DND-41 (cell line): ENCODE measurements at regions not wholly inside any gene's neighbourhood (a gene's known extent, or its start where the extent isn't known, plus 50 kb on each side); places are given as distances from the start of the nearest gene placed in this dataset.

ENCODE experiments used
- ATAC-seq: fragments of 200-7000 bp; cut with Tn5 transposase; 3 replicates; pipeline ENCODE4 v1.9.1; 2021; ENCODE audit warnings: low read depth; ENCODE audit not compliant: insufficient read depth
- DNase-seq: peaks from one replicate; pipeline ENCODE4 v3.0.0-alpha.2; 2020
- H2AFZ ChIP-seq: 2 replicates; pipeline ENCODE4 v1.6.0; 2012; ENCODE audit warnings: low read depth, low read length
- H3K27ac ChIP-seq: 2 replicates; pipeline ENCODE4 v1.5.1; 2012; ENCODE audit warnings: low read length, inconsistent platforms
- H3K27me3 ChIP-seq: fragments of 200-600 bp; sonication (generic); 2 replicates; pipeline ENCODE4 v1.6.0; 2012; ENCODE audit warnings: low read length, mild to moderate bottlenecking, inconsistent platforms; ENCODE audit not compliant: insufficient read depth, poor library complexity
- H3K36me3 ChIP-seq: 2 replicates; pipeline ENCODE4 v1.5.1; 2012; ENCODE audit warnings: low read length, inconsistent platforms; ENCODE audit not compliant: insufficient read depth
- H3K4me1 ChIP-seq: 2 replicates; pipeline ENCODE4 v1.5.1; 2012; ENCODE audit warnings: mild to moderate bottlenecking, low read length; ENCODE audit not compliant: insufficient read depth
- H3K4me2 ChIP-seq: 2 replicates; pipeline ENCODE4 v1.6.0; 2012; ENCODE audit warnings: mild to moderate bottlenecking, moderate library complexity, low read length, inconsistent platforms; ENCODE audit not compliant: insufficient read depth
- H3K4me3 ChIP-seq, 2 experiments: fragments of 200-600 bp in 1 of 2; shearing (Covaris generic) in 1 of 2; 2 replicates each; pipeline ENCODE4 v1.5.1; 2012 to 2016; ENCODE audit warnings: inconsistent platforms in 2 of 2, low read length in 2 of 2, mild to moderate bottlenecking in 2 of 2, low read depth in 1 of 2, moderate library complexity in 1 of 2
- H3K79me2 ChIP-seq: 2 replicates; pipeline ENCODE4 v1.6.0; 2012; ENCODE audit warnings: low read length, inconsistent platforms; ENCODE audit not compliant: insufficient read depth
- H3K9ac ChIP-seq: 2 replicates; pipeline ENCODE4 v1.6.0; 2012; ENCODE audit warnings: low read depth, mild to moderate bottlenecking, inconsistent platforms, low read length, moderate library complexity
- H3K9me3 ChIP-seq: 2 replicates; pipeline ENCODE4 v1.5.1; 2012; ENCODE audit warnings: low read length, moderate library complexity, mild to moderate bottlenecking, inconsistent platforms; ENCODE audit not compliant: insufficient read depth, severe bottlenecking
- H4K20me1 ChIP-seq: 2 replicates; pipeline ENCODE4 v1.6.0; 2012; ENCODE audit warnings: low read length; ENCODE audit not compliant: insufficient read depth
- CTCF ChIP-seq: IDR thresholded peaks from 2 replicates; pipeline ENCODE4 v1.5.1; 2012; ENCODE audit warnings: borderline replicate concordance, low read length, moderate library complexity, mild to moderate bottlenecking; ENCODE audit not compliant: poor library complexity, severe bottlenecking; ENCODE audit errors: extremely low read depth
- EZH2 ChIP-seq: IDR thresholded peaks from 3 replicates; pipeline ENCODE4 v1.6.1; 2012; ENCODE audit warnings: borderline replicate concordance, low read depth, mild to moderate bottlenecking, moderate library complexity, low read length, inconsistent platforms; ENCODE audit not compliant: severe bottlenecking

DNA sequence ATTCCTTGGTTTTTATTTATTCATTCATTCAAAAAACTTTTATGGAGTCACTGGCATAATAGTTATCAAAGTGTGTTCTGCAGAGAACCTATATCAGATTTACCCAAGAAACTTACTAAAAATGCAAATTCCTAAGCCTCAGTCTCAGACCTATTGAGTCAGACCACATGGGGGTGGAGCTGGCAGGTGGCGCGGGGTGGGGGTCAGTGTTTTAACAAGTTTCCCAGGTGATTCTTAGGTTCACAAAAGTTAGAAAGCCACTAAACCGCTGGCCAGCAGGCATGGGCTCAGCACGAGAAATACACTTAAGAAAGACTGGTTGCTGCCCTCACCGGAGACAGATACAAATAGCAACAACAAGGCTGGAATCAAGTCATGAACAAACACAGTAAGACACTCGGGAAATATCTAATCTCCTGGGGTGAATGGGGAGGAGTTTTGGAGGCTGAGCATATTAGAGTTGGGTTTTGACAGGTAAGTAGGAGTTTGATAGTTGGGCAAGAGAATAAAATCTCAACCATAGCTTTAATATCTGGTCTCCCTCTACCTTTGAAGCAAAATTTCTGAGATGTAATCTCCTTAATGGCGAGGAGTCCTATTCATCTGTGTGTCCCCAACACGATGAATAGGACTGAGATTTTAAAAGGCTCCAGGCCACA is 167.5 kb upstream of the NECTIN1 start:
- DNase-seq (no peak), ATAC-seq (no peak)
- peaks cover 8% of the 10 kb centered on the region for H3K27me3 ChIP-seq
- no peak overlapping the region for H2AFZ ChIP-seq
- H3K79me2 ChIP-seq = no peaks in the 10 kb centered on the region
- no peak for TF ChIP-seq CTCF
- no peak for TF ChIP-seq EZH2
- no peak overlapping the region for H3K9ac ChIP-seq
- H3K9me3 ChIP-seq = no peaks in the 10 kb centered on the region
- H3K27ac ChIP-seq = no peak overlapping the region
- no peak overlapping the region for H3K4me2 ChIP-seq
- no peak overlapping the region for H3K4me3 ChIP-seq
- no peaks in the 10 kb centered on the region; the same call in 1 of the 2 replicates for H4K20me1 ChIP-seq
- no peaks in the 10 kb centered on the region for H3K4me1 ChIP-seq
- H3K36me3 ChIP-seq = no peaks in the 10 kb centered on the region

- no peak overlapping the region for H3K27ac ChIP-seq
- DNase-seq (no peak), ATAC-seq (no peak)
- no peaks in the 10 kb centered on the region; the same call in 1 of the 2 replicates for H4K20me1 ChIP-seq
- H3K4me2 ChIP-seq = no peak overlapping the region
- H2AFZ ChIP-seq = no peak overlapping the region
- no peaks in the 10 kb centered on the region for H3K4me1 ChIP-seq
- H3K27me3 ChIP-seq = peaks cover 8% of the 10 kb centered on the region
- no peaks in the 10 kb centered on the region for H3K9me3 ChIP-seq
- no peak overlapping the region for H3K4me3 ChIP-seq
- H3K79me2 ChIP-seq = no peaks in the 10 kb centered on the region
- TF ChIP-seq CTCF (no peak), EZH2 (no peak)
- no peaks in the 10 kb centered on the region for H3K36me3 ChIP-seq
- no peak overlapping the region for H3K9ac ChIP-seq
Measured at GRCh38 chr11:119895981-119896380, 167.0 kb upstream of the NECTIN1 start.

DNA sequence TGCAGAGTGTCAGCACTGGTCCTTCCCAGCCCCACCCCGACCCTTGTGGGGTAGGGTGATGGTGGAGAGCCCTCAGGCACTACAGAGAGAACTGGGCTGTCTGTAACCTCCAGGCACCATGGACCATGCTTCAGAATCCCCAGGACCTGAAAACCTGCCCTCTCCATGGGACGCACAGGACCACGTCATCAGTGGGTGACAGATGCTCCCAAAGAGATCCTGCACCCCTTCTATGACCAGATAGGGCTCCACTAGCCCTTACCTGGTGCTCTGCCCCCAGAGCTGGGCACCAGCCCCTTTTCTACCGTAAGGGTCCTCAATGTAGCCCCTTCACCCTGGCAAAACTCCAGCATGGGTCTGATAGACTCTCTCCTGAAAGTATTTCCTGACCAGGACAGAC is 165.9 kb upstream of the NECTIN1 start:
- H3K79me2 ChIP-seq = no peaks in the 10 kb centered on the region
- no peak overlapping the region for H3K27ac ChIP-seq
- no peaks in the 10 kb centered on the region; the same call in 1 of the 2 replicates for H4K20me1 ChIP-seq
- H3K9me3 ChIP-seq = no peaks in the 10 kb centered on the region
- no peak overlapping the region for H3K4me3 ChIP-seq
- no peaks in the 10 kb centered on the region for H3K4me1 ChIP-seq
- H3K36me3 ChIP-seq = no peaks in the 10 kb centered on the region
- H2AFZ ChIP-seq = no peak overlapping the region
- H3K9ac ChIP-seq = no peak overlapping the region
- DNase-seq (no peak), ATAC-seq (no peak)
- no peak overlapping the region for H3K4me2 ChIP-seq
- TF ChIP-seq CTCF (no peak), EZH2 (no peak)
- peaks cover 8% of the 10 kb centered on the region for H3K27me3 ChIP-seq
